OCI-LY3 (cell line): ENCODE measurements at regions not wholly inside any gene's neighbourhood (a gene's known extent, or its start where the extent isn't known, plus 50 kb on each side); places are given as distances from the start of the nearest gene placed in this dataset.

Experiments
- H2AFZ ChIP-seq: fragments of 200-600, 300-600 bp; shearing (Covaris generic); 2 replicates; pipeline ENCODE4 v1.6.0; 2014; ENCODE audit warnings: antibody characterized with exemption, low read depth, low read length
- H3K27ac ChIP-seq: fragments of 200-600, 300-600 bp; sonication (generic); 2 replicates; pipeline ENCODE4 v1.5.1; 2014; ENCODE audit warnings: mild to moderate bottlenecking, low read length, moderate library complexity, mixed read lengths
- H3K27me3 ChIP-seq: fragments of 200-600, 300-600 bp; sonication (generic); 2 replicates; pipeline ENCODE4 v1.6.1; 2014; ENCODE audit warnings: low read depth, low read length, mixed read lengths
- H3K36me3 ChIP-seq: fragments of 200-600, 300-600 bp; sonication (generic); replicated peaks from 2 replicates; pipeline ENCODE3; 2014; ENCODE audit warnings: low read depth, low read length, mixed read lengths
- H3K4me1 ChIP-seq: fragments of 300-600, 200-600 bp; sonication (generic); 2 replicates; pipeline ENCODE4 v1.6.1; 2014; ENCODE audit warnings: low read length, mixed read lengths
- H3K4me2 ChIP-seq: fragments of 200-600, 300-600 bp; sonication (generic); 2 replicates; pipeline ENCODE4 v1.6.1; 2014; ENCODE audit warnings: low read length, mixed read lengths
- H3K4me3 ChIP-seq: fragments of 300-600, 200-600 bp; sonication (generic); 2 replicates; pipeline ENCODE4 v1.5.1; 2014; ENCODE audit warnings: antibody characterized with exemption, mild to moderate bottlenecking, low read length, moderate library complexity
- H3K79me2 ChIP-seq: fragments of 300-600, 200-600 bp; shearing (Covaris generic); 2 replicates; pipeline ENCODE4 v1.6.1; 2014; ENCODE audit warnings: mild to moderate bottlenecking, low read length, mixed read lengths
- H3K9ac ChIP-seq: fragments of 300-600, 200-600 bp; shearing (Covaris generic); 2 replicates; pipeline ENCODE4 v1.6.0; 2014; ENCODE audit warnings: mild to moderate bottlenecking, low read length, moderate library complexity
- H3K9me3 ChIP-seq: fragments of 200-600, 300-600 bp; shearing (Covaris generic); 2 replicates; pipeline ENCODE4 v1.6.1; 2014; ENCODE audit warnings: low read length, mixed read lengths; ENCODE audit not compliant: insufficient read depth
- H4K20me1 ChIP-seq: fragments of 200-600, 300-600 bp; sonication (generic); 2 replicates; pipeline ENCODE4 v1.6.1; 2016; ENCODE audit warnings: low read length, mixed read lengths; ENCODE audit not compliant: insufficient read depth
- CTCF ChIP-seq: fragments of 200-600, 300-600 bp; sonication (generic); IDR thresholded peaks from 2 replicates; pipeline ENCODE4 v1.5.1; 2014; ENCODE audit warnings: antibody characterized with exemption, low read length, low read depth
- EZH2phosphoT487 ChIP-seq: fragments of 200-600 bp; shearing (Covaris generic); IDR thresholded peaks from 2 replicates; pipeline ENCODE4 v1.6.1; 2018; ENCODE audit warnings: antibody characterized with exemption, mixed run types, low read depth

- no peaks in the 10 kb centered on the region for H3K4me1 ChIP-seq
- no peaks in the 10 kb centered on the region for H3K9me3 ChIP-seq
- TF ChIP-seq EZH2phosphoT487 (no peak), CTCF (no peak)
- no peaks in the 10 kb centered on the region for H3K36me3 ChIP-seq
- H3K4me2 ChIP-seq, result no peak overlapping the region
- no peak overlapping the region for H3K4me3 ChIP-seq
- H3K27me3 ChIP-seq, result no peaks in the 10 kb centered on the region
- no peak overlapping the region for H3K9ac ChIP-seq
- no peak overlapping the region for H3K27ac ChIP-seq
- no peaks in the 10 kb centered on the region for H3K79me2 ChIP-seq
- no peak overlapping the region for H2AFZ ChIP-seq
- H4K20me1 ChIP-seq, result no peaks in the 10 kb centered on the region
Observed at GRCh38 chr13:60797112-60797511, 400.1 kb downstream of the TDRD3 start.

GRCh38 chr13:60794751-60795150 lies 397.7 kb downstream of the TDRD3 start:
- Histone ChIP-seq H3K27me3 (no peaks in the 10 kb centered on the region), H3K9ac (no peak overlapping the region), H2AFZ (no peak overlapping the region), H3K27ac (no peak overlapping the region), H3K4me3 (no peak overlapping the region), H3K4me2 (no peak overlapping the region), H4K20me1 (no peaks in the 10 kb centered on the region), H3K9me3 (no peaks in the 10 kb centered on the region), H3K36me3 (no peaks in the 10 kb centered on the region), H3K79me2 (no peaks in the 10 kb centered on the region), H3K4me1 (no peaks in the 10 kb centered on the region)
- TF ChIP-seq EZH2phosphoT487, result no peak
- TF ChIP-seq CTCF, result no peak

- H3K4me3 ChIP-seq, result no peak overlapping the region
- H3K9ac ChIP-seq, result no peak overlapping the region
- H3K27me3 ChIP-seq, result no peaks in the 10 kb centered on the region
- TF ChIP-seq EZH2phosphoT487, result no peak
- TF ChIP-seq CTCF, result no peak
- no peaks in the 10 kb centered on the region for H3K9me3 ChIP-seq
- H3K4me2 ChIP-seq, result no peak overlapping the region
- no peaks in the 10 kb centered on the region for H4K20me1 ChIP-seq
- H3K36me3 ChIP-seq, result no peaks in the 10 kb centered on the region
- H3K27ac ChIP-seq, result no peak overlapping the region
- no peaks in the 10 kb centered on the region for H3K4me1 ChIP-seq
- H3K79me2 ChIP-seq, result no peaks in the 10 kb centered on the region
- H2AFZ ChIP-seq, result no peak overlapping the region
Observed at GRCh38 chr13:60790620-60791019, 393.6 kb downstream of the TDRD3 start.

GRCh38 chr13:60788156-60788829 lies 391.3 kb downstream of the TDRD3 start:
- TF ChIP-seq CTCF (no peak), EZH2phosphoT487 (no peak)
- H3K36me3 ChIP-seq, result no peaks in the 10 kb centered on the region
- no peak overlapping the region for H3K9ac ChIP-seq
- no peak overlapping the region for H3K27ac ChIP-seq
- H3K4me1 ChIP-seq, result no peaks in the 10 kb centered on the region
- no peaks in the 10 kb centered on the region for H4K20me1 ChIP-seq
- no peaks in the 10 kb centered on the region for H3K79me2 ChIP-seq
- no peak overlapping the region for H3K4me2 ChIP-seq
- H2AFZ ChIP-seq, result no peak overlapping the region
- H3K4me3 ChIP-seq, result no peak overlapping the region
- no peaks in the 10 kb centered on the region for H3K27me3 ChIP-seq
- no peaks in the 10 kb centered on the region for H3K9me3 ChIP-seq
